K562 (cell line): ENCODE measurements at regions not wholly inside any gene's neighbourhood (a gene's known extent, or its start where the extent isn't known, plus 50 kb on each side); places are given as distances from the start of the nearest gene placed in this dataset.

Source experiments
- ATAC-seq: fragments of 200-7000 bp; cut with Tn5 transposase; 3 replicates; pipeline ENCODE4 v1.9.1; 2020; ENCODE audit warnings: moderate library complexity
- BruUV-seq: library from RNA; stranded (reverse); fragments of 400-500 nt; replicated peaks from 2 replicates; lab custom pipeline; 2021; lab: Mats Ljungman, UMichigan
- CTCF ChIA-PET: fragments of 300-600 bp; formaldehyde crosslinking; extraction: SDS; loops from one replicate; lab custom pipeline; 2021; ENCODE audit warnings: low intra/inter-chr PET ratio; lab: Yijun Ruan, JAX
- POLR2A ChIA-PET: fragments of 300-600, 350-650 bp; sonication (Branson Sonifier 250); formaldehyde crosslinking; extraction: SDS; loops from one replicate; lab custom pipeline; 2021; ENCODE audit warnings: antibody characterized with exemption, inconsistent platforms; lab: Yijun Ruan, JAX
- DNase-seq, 4 experiments: peaks; one replicate each; pipeline versions ENCODE4 v3.0.0 to v3.0.0-alpha.2; 2011 to 2018; ENCODE audit warnings: low spot score in 3 of 4, mixed read lengths in 3 of 4; ENCODE audit errors: extremely low read depth in 1 of 4
- FAIRE-seq: peaks from 2 replicates; lab custom pipeline; 2011; peaks lifted over from hg19 to GRCh38; lab: Jason Lieb, UNC
- H2AFZ ChIP-seq: 2 replicates; pipeline ENCODE4 v1.6.0; 2011; ENCODE audit warnings: low read depth, low read length, control low read depth, inconsistent platforms
- H3K27ac ChIP-seq: fragments of 200-600 bp; 3 replicates; pipeline ENCODE4 v1.8.0; 2011; ENCODE audit warnings: low read depth, mild to moderate bottlenecking, control low read depth, inconsistent platforms, low read length, moderate library complexity, mixed read lengths; ENCODE audit errors: extremely low read depth
- H3K27me3 ChIP-seq, 2 experiments: fragments of 300-600 bp in 1 of 2; 2 replicates in 1 of 2; 3 replicates in 1 of 2; pipeline versions ENCODE4 v1.6.0 to v1.8.0; 2011; ENCODE audit warnings: inconsistent platforms in 2 of 2, low read length in 2 of 2, mild to moderate bottlenecking in 1 of 2, mixed read lengths in 1 of 2, moderate library complexity in 1 of 2; ENCODE audit not compliant: control insufficient read depth in 2 of 2, insufficient read depth in 2 of 2
- H3K36me3 ChIP-seq: fragments of 300-600 bp; 3 replicates; pipeline ENCODE4 v1.8.0; 2011; ENCODE audit warnings: mild to moderate bottlenecking, low read length, inconsistent platforms; ENCODE audit not compliant: control insufficient read depth, insufficient read depth
- H3K4me1 ChIP-seq, 2 experiments: fragments of 200-600 bp in 1 of 2; replicated peaks in 1 of 2; 2 replicates in 1 of 2; 3 replicates in 1 of 2; pipeline versions ENCODE4 v1.5.1 to v1.8.0; 2011; ENCODE audit warnings: inconsistent platforms in 2 of 2, low read length in 2 of 2, mild to moderate bottlenecking in 1 of 2, mixed read lengths in 1 of 2, moderate library complexity in 1 of 2; ENCODE audit not compliant: control insufficient read depth in 2 of 2, insufficient read depth in 2 of 2
- H3K4me2 ChIP-seq: 2 replicates; pipeline ENCODE4 v1.6.1; 2011; ENCODE audit warnings: low read length, control low read depth, inconsistent platforms, mixed read lengths; ENCODE audit not compliant: insufficient read depth
- H3K4me3 ChIP-seq: fragments of 200-600 bp; sonication (generic), shearing (Covaris generic); 2 replicates; pipeline ENCODE4 v1.5.1; 2016; ENCODE audit warnings: control low read depth, inconsistent platforms
- H3K79me2 ChIP-seq: fragments of 200-600 bp; 3 replicates; pipeline ENCODE4 v1.8.0; 2011; ENCODE audit warnings: low read length, inconsistent platforms; ENCODE audit not compliant: control insufficient read depth, insufficient read depth
- H3K9ac ChIP-seq, 2 experiments: 2 replicates each; pipeline versions ENCODE4 v1.6.0 to v1.6.1; 2011; ENCODE audit warnings: low read depth in 2 of 2, low read length in 2 of 2, control low read depth in 1 of 2, inconsistent platforms in 1 of 2, mild to moderate bottlenecking in 1 of 2, mixed read lengths in 1 of 2; ENCODE audit not compliant: insufficient read depth in 1 of 2
- H3K9me1 ChIP-seq: one replicate; pipeline ENCODE4 v1.6.0; 2011; ENCODE audit warnings: inconsistent platforms, mild to moderate bottlenecking, low read length, moderate library complexity; ENCODE audit not compliant: control insufficient read depth, insufficient read depth
- H3K9me3 ChIP-seq: replicated peaks from 2 replicates; pipeline ENCODE4 v1.5.1; 2011; ENCODE audit warnings: low read depth, low read length, inconsistent platforms; ENCODE audit not compliant: control insufficient read depth, insufficient read depth
- H4K20me1 ChIP-seq: replicated peaks from 2 replicates; pipeline ENCODE4 v1.6.1; 2011; ENCODE audit warnings: low read length, inconsistent platforms, mixed read lengths; ENCODE audit not compliant: control insufficient read depth, insufficient read depth
- EP400 ChIP-seq: fragments of 450-650 bp; IDR thresholded peaks from 2 replicates; pipeline ENCODE4 v1.6.1; 2017; ENCODE audit warnings: antibody characterized with exemption, mild to moderate bottlenecking, moderate library complexity
- KDM1A ChIP-seq, 2 experiments: fragments of 450-650 bp; IDR thresholded peaks; 2 replicates each; pipeline ENCODE4 v1.6.1; 2016; ENCODE audit warnings: mild to moderate bottlenecking in 2 of 2
- MEIS2 ChIP-seq: fragments of 450-650 bp; IDR thresholded peaks from 2 replicates; pipeline ENCODE4 v1.6.1; 2014; ENCODE audit warnings: mild to moderate bottlenecking; ENCODE audit not compliant: partially characterized antibody
- NBN ChIP-seq: fragments of 450-650 bp; IDR thresholded peaks from 2 replicates; pipeline ENCODE4 v1.6.1; 2016; ENCODE audit warnings: low read depth, mild to moderate bottlenecking
- NR1H2 ChIP-seq: sonication (generic); formaldehyde crosslinking; IDR thresholded peaks from 2 replicates; pipeline ENCODE4 v1.4.0; 2020; ENCODE audit warnings: mild to moderate bottlenecking, missing genetic modification reagents
- ZFP36 ChIP-seq: fragments of 150-350 bp; IDR thresholded peaks from 2 replicates; pipeline ENCODE4 v1.6.1; 2018; ENCODE audit warnings: low read length, low read depth; ENCODE audit not compliant: partially characterized antibody
- WGBS: fragments of 100-300 bp; shearing (Covaris generic); methylation state at CpG from one replicate; pipeline ENCODE4 v1.1.6; 2016; ENCODE audit warnings: low coverage, mixed read lengths; ENCODE audit not compliant: insufficient coverage; ENCODE audit errors: missing lambda C conversion rate; 5-methylcytosine and 5-hydroxymethylcytosine counted together
- in situ Hi-C: fragments of 300-500 bp; cut with MboI; formaldehyde crosslinking; loops from 4 replicates; pipeline ENCODE4 v1.15.0; 2018; ENCODE audit warnings: inconsistent platforms, mixed read lengths
- intact Hi-C: fragments of 100-400 bp; cut with micrococcal nuclease; formaldehyde crosslinking; loops from 2 replicates; pipeline ENCODE4 v1.14.2; 2022
- TF ChIP-seq, protein P1 (sequence below): sonication (generic); formaldehyde crosslinking; IDR thresholded peaks from 2 replicates; pipeline ENCODE4 v1.8.0; 2022; ENCODE audit warnings: mild to moderate bottlenecking, missing genetic modification reagents
- TF ChIP-seq, protein P2 (sequence below): fragments of 450-650 bp; IDR thresholded peaks from 2 replicates; pipeline ENCODE4 v1.6.1; 2016; ENCODE audit warnings: mild to moderate bottlenecking, moderate library complexity

DNA sequence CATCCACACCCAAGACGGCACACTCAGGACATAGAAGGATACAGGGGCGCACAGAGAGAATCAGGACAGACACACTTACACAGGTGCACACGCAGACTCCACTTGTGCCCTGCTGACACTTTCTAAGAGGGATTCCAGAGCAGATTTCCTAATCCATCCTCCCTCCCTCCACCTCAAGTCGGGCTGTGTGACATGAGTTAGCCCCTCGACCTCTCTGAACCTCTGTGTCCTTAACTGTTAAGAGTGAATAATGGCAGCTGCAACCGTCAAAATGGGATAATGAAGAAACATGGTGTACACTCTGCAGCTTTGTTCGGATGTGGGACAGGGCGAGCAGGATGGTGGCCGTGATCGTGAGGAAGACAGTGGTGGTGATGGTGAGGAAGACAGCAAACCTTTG, 100.1 kb downstream of the CPN2 start:
- in situ Hi-C loops, result no loop called here
- TF ChIP-seq KDM1A (IDR thresholded peaks at IDR 0.05) (peak; percentile 53 to 73; a peak in 2 of 4 replicates), MEIS2 (no peak), EP400 (no peak), ZFP36 (peak; percentile 68), NR1H2 (CRISPR knock-in tag) (no peak), NBN (no peak)
- TF ChIP-seq, protein P1, sequence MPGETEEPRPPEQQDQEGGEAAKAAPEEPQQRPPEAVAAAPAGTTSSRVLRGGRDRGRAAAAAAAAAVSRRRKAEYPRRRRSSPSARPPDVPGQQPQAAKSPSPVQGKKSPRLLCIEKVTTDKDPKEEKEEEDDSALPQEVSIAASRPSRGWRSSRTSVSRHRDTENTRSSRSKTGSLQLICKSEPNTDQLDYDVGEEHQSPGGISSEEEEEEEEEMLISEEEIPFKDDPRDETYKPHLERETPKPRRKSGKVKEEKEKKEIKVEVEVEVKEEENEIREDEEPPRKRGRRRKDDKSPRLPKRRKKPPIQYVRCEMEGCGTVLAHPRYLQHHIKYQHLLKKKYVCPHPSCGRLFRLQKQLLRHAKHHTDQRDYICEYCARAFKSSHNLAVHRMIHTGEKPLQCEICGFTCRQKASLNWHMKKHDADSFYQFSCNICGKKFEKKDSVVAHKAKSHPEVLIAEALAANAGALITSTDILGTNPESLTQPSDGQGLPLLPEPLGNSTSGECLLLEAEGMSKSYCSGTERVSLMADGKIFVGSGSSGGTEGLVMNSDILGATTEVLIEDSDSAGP, result no peak
- TF ChIP-seq, protein P2, sequence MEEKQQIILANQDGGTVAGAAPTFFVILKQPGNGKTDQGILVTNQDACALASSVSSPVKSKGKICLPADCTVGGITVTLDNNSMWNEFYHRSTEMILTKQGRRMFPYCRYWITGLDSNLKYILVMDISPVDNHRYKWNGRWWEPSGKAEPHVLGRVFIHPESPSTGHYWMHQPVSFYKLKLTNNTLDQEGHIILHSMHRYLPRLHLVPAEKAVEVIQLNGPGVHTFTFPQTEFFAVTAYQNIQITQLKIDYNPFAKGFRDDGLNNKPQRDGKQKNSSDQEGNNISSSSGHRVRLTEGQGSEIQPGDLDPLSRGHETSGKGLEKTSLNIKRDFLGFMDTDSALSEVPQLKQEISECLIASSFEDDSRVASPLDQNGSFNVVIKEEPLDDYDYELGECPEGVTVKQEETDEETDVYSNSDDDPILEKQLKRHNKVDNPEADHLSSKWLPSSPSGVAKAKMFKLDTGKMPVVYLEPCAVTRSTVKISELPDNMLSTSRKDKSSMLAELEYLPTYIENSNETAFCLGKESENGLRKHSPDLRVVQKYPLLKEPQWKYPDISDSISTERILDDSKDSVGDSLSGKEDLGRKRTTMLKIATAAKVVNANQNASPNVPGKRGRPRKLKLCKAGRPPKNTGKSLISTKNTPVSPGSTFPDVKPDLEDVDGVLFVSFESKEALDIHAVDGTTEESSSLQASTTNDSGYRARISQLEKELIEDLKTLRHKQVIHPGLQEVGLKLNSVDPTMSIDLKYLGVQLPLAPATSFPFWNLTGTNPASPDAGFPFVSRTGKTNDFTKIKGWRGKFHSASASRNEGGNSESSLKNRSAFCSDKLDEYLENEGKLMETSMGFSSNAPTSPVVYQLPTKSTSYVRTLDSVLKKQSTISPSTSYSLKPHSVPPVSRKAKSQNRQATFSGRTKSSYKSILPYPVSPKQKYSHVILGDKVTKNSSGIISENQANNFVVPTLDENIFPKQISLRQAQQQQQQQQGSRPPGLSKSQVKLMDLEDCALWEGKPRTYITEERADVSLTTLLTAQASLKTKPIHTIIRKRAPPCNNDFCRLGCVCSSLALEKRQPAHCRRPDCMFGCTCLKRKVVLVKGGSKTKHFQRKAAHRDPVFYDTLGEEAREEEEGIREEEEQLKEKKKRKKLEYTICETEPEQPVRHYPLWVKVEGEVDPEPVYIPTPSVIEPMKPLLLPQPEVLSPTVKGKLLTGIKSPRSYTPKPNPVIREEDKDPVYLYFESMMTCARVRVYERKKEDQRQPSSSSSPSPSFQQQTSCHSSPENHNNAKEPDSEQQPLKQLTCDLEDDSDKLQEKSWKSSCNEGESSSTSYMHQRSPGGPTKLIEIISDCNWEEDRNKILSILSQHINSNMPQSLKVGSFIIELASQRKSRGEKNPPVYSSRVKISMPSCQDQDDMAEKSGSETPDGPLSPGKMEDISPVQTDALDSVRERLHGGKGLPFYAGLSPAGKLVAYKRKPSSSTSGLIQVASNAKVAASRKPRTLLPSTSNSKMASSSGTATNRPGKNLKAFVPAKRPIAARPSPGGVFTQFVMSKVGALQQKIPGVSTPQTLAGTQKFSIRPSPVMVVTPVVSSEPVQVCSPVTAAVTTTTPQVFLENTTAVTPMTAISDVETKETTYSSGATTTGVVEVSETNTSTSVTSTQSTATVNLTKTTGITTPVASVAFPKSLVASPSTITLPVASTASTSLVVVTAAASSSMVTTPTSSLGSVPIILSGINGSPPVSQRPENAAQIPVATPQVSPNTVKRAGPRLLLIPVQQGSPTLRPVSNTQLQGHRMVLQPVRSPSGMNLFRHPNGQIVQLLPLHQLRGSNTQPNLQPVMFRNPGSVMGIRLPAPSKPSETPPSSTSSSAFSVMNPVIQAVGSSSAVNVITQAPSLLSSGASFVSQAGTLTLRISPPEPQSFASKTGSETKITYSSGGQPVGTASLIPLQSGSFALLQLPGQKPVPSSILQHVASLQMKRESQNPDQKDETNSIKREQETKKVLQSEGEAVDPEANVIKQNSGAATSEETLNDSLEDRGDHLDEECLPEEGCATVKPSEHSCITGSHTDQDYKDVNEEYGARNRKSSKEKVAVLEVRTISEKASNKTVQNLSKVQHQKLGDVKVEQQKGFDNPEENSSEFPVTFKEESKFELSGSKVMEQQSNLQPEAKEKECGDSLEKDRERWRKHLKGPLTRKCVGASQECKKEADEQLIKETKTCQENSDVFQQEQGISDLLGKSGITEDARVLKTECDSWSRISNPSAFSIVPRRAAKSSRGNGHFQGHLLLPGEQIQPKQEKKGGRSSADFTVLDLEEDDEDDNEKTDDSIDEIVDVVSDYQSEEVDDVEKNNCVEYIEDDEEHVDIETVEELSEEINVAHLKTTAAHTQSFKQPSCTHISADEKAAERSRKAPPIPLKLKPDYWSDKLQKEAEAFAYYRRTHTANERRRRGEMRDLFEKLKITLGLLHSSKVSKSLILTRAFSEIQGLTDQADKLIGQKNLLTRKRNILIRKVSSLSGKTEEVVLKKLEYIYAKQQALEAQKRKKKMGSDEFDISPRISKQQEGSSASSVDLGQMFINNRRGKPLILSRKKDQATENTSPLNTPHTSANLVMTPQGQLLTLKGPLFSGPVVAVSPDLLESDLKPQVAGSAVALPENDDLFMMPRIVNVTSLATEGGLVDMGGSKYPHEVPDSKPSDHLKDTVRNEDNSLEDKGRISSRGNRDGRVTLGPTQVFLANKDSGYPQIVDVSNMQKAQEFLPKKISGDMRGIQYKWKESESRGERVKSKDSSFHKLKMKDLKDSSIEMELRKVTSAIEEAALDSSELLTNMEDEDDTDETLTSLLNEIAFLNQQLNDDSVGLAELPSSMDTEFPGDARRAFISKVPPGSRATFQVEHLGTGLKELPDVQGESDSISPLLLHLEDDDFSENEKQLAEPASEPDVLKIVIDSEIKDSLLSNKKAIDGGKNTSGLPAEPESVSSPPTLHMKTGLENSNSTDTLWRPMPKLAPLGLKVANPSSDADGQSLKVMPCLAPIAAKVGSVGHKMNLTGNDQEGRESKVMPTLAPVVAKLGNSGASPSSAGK, result peak; percentile 43; the same call in 1 of the 2 replicates

More for the DNA sequence above, 100.1 kb downstream of the CPN2 start:
- intact Hi-C loops, result no loop called here
- POLR2A ChIA-PET, result interaction anchor here (0.6 kb wide), 2 partner anchors 116 to 340 kb away, joined by 3 read pairs; no protein-coding TSS in a partner anchor
- no peaks in the 10 kb centered on the region for H3K36me3 ChIP-seq
- no peaks in the 10 kb centered on the region for H3K9me1 ChIP-seq
- DNase-seq, result no peak
- peaks cover 35 to 43% of the 10 kb centered on the region in 2 experiments for H3K4me1 ChIP-seq
- peak overlapping the region; percentile 66 for H2AFZ ChIP-seq
- H3K9me3 ChIP-seq, result no peaks in the 10 kb centered on the region
- no peaks in the 10 kb centered on the region for H3K79me2 ChIP-seq
- H3K4me2 ChIP-seq, result peak overlapping the region; percentile 33; the same call in 1 of the 2 replicates
- no peak for ATAC-seq
- FAIRE-seq, result no peak
- BruUV-seq, result no TSS peak
- 79% methylated on average over 10 of the region's 10 CpGs for WGBS
- H3K4me3 ChIP-seq, result no peak overlapping the region
- no peak overlapping the region for H3K27ac ChIP-seq
- CTCF ChIA-PET, result no interaction called here
- H3K9ac ChIP-seq, result peak overlapping the region in 1 of 2 experiments; percentile 45; a peak in 2 of 4 replicates
- H3K27me3 ChIP-seq, result no peaks in the 10 kb centered on the region; a peak in 1 of 5 replicates
- no peaks in the 10 kb centered on the region for H4K20me1 ChIP-seq
